OCI-LY1 (cell line): ENCODE measurements at regions not wholly inside any gene's neighbourhood (a gene's known extent, or its start where the extent isn't known, plus 50 kb on each side); places are given as distances from the start of the nearest gene placed in this dataset.
A peak's percentile ranks its signal among the peaks of the same experiment; 100 is the strongest.

Experiments
- EZH2 ChIP-seq: fragments of 200-600 bp; sonication (generic), shearing (Covaris generic); IDR thresholded peaks from 2 replicates; pipeline ENCODE4 v1.8.0; 2017; ENCODE audit warnings: borderline replicate concordance, mixed run types, mild to moderate bottlenecking, antibody characterized with exemption, low read length, moderate library complexity, mixed read lengths
- TF ChIP-seq, protein P1 (sequence below): fragments of 200-600 bp; sonication (generic), shearing (Covaris generic); IDR thresholded peaks from 2 replicates; pipeline ENCODE4 v1.5.1; 2017; ENCODE audit warnings: mild to moderate bottlenecking, antibody characterized with exemption, low read length, moderate library complexity, mixed read lengths

DNA sequence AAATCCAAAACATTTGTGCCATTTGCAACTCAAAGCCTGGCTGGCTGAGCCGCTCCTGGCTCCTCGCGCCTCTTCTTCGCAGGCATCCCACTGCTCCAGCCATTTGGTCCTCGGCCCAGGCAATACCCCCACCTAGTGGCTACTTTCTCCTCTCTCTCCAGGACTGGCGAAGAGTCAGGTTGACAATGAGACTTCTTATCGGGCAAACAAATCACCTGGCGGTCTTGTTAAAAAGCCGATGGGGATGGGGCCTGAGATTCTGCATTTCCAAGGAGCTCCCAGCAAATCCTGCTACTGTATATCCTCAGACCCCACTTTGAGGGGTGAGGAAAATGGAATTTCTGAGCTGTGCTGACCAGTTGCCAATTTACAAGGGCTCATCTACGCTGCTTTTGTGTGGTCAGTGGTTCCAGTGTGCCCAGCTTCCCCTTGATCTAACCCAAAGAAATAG, 89.0 kb downstream of the ISX start:
- TF ChIP-seq, protein P1, sequence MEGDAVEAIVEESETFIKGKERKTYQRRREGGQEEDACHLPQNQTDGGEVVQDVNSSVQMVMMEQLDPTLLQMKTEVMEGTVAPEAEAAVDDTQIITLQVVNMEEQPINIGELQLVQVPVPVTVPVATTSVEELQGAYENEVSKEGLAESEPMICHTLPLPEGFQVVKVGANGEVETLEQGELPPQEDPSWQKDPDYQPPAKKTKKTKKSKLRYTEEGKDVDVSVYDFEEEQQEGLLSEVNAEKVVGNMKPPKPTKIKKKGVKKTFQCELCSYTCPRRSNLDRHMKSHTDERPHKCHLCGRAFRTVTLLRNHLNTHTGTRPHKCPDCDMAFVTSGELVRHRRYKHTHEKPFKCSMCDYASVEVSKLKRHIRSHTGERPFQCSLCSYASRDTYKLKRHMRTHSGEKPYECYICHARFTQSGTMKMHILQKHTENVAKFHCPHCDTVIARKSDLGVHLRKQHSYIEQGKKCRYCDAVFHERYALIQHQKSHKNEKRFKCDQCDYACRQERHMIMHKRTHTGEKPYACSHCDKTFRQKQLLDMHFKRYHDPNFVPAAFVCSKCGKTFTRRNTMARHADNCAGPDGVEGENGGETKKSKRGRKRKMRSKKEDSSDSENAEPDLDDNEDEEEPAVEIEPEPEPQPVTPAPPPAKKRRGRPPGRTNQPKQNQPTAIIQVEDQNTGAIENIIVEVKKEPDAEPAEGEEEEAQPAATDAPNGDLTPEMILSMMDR = peak; percentile 56
- no peak for TF ChIP-seq EZH2
